Stimulated activated CD4-positive, alpha-beta T cell treated with anti-CD3 and anti-CD28 coated beads, Interleukin-4, amount 100 ng/mL, for 1 hour (primary cell): ENCODE measurements at regions not wholly inside any gene's neighbourhood (a gene's known extent, or its start where the extent isn't known, plus 50 kb on each side); places are given as distances from the start of the nearest gene placed in this dataset.

ENCODE experiments used
- DNase-seq: peaks from one replicate; pipeline ENCODE4 v3.0.0-alpha.2; 2020

DNA sequence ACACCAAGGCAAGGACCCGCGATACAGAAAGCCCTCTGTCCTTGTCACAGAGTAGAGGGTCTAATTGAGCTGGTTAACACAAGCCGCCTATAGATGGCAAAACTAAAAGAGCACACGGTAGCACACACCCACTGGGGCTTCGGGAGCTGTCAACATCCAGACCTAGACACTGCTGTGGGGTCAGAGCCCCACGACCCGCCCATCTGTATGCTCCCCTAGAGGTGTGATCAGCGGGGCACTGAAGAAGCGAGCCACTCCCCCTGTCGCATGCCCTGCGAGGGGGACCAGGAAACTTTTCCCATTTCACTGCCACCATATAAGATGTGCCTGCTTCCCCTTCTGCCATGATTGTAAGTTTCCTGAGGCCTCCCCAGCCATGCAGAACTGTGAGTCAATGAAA, 1255.8 kb upstream of the CDH8 start:
- no peak for DNase-seq

DNA sequence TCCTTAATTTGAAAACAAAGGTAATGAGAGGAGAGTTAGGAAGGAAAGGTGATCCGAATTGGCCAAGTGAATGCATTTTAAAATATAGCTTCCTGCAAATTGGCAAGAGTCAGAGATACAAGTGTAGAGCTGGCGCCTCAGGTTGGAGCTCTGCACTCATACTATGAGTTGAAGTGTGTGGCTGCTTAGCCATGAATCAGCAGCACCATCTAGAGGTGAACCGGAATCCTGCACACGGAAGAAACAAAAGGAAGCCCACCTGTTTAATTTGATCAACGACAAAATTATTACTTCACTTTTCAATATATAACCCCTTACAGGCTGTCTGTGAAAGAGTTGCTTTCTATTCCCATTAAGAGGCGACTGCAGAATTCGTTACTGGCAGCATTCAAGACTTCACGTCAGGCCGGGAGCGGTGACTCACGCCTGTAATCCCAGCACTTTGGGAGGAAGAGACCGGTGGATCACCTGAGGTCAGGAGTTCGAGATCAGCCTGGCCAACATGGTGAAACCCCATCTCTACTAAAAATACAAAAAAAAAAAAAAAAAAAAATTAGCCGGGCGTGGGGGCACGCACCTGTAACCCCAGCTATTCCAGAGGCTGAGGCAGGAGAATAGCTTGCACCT, 1253.7 kb upstream of the CDH8 start:
- DNase-seq: no peak

DNA sequence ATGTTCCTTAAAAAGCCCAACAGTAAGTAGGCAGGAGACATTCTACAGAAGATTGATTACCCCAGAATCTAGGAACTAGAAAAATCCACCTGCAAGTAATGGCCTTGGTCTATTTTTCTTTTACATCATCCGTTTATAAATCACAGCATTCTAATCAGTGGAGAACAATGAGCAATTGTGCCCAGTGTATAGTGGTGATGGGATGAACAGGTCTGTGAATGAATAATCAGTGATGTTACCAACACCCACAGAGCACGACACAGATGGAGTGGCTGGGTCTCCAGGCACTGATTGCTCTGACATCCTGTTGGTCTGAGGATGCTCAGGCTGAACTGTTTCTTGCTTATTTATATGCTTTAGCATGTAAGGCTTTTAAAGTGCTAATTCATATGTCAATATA, 1251.2 kb upstream of the CDH8 start:
- DNase-seq: no peak

DNA sequence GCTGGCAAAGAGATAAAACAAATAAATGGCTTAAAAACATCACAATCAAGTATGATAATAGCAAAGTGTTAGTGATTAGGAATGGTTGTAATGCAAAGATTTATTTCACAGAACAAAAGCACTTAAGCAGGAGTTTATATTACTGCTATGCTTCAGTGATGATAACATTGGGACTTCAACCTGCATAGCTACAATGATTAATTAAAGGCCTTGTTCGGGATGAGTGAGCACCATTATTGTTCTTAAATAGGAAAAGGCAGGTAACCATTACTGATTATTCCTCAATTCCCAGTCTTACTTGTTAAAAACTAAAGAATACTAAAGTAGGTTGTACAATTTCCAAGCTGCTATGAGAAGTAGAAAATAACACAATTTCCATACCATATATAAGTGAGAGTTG, 1247.5 kb upstream of the CDH8 start:
- no peak for DNase-seq

DNA sequence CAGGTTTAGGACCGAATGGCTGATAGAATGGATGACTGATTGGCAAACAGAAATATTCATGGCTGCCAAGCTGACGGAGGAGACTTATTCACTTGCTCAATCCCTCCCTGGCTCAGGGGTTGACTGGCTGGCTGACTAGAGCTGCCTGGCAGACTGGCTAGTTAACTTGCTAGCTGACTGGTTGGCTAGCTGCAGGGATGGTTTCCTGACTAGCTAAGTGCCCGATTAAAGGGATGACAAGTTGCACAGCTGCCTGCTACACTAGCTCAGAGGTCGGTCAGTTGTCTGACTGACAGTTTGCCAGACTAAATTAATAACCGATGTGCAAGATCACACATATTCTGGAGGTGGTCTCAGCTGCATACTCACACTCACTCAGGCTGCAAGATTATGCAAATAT, 1208.4 kb upstream of the CDH8 start:
- DNase-seq: no peak

DNA sequence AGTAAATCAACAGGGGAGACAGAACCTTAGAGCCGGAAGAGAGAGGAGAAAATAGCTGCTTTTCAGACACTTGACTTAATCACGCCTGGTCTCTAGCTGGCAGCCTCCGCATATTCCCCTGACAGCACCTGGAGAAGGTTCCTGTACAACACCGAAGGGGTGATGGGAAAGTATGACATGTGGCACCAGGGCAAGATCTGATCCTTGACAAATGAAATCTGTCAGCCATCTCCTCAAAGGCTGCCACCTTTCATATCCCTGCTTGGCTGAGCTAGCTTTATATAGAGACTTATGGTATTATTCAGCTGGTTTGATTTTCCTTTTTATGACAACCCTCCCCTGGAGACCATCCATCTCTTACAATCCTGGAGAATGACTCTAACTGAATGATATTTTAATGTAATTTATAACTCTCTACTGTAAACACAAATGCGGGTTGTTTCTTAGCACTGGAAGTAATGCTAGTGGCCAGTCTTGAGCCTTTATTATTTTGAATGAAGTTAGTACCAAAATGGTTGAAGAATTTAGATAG, 1205.3 kb upstream of the CDH8 start:
- no peak for DNase-seq

DNA sequence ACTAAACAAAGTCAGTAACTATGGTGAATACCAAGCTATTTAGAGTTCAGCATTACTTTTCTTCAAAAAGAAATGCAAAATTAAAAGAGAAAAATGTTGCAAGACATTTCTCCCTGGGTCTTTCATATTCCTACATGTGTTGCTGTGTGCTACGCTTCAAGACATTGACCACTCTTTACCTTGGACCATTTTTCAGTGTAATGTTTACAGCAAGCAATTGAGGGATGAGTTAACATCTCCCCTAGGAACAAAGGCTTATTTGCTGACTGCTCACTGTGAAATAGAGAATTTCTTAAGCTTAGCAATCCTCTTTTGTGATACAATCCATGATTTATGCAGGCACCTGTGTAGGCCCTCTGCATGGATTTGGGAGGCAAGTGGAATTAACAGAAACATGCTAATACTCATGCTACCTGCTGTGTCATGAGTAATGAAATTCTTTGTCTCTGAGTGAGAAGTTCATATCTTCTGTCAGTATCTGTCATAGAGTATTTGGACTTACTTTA, 1202.9 kb upstream of the CDH8 start:
- DNase-seq: no peak

DNA sequence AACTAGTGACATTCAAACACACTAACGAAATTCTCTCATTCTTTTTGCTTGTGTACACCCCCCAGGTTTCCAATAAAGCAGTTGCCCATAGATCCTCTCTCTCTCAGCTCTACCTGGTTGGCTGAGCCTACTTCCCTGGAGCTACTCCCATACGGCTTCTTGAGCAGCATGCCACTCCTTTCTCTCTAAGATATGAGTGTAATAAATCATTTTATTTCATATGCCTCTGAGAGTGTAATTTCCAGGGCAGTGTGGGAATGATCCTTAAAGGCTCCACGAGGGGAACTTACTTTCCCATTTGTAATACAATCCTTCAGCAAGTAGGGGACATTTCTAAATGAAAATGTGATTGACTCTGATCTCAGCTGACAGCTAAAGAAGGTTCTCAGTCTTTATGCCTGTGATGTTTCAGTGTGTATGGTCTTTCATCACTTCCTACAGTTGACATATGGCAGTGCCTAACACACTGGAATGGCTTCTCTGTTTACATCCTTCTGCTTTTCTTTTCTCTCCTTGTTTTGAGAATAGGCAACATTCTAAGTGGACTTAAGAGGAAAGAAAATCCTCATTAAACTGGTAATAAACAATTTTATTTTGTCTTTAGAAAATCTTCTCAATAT, 1194.3 kb upstream of the CDH8 start:
- DNase-seq: no peak

DNA sequence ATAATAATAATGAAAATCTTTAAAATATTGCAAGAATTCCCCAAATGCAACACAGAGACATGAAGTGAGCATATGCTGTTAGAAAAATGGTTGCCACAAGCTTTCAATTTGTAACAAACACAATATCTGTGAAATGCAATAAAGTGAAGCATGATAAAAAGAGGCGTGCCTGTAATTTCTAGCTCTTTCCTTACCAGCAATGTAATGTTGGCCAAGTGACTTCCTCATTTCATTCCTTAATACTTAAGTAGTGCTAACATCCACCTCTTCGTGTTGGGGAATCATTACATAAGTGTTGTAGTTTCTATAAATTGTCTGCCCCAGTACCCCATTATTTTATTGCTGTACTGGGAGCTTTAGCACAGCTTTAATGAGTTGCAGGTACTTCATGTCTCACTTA, 1192.0 kb upstream of the CDH8 start:
- DNase-seq: no peak

DNA sequence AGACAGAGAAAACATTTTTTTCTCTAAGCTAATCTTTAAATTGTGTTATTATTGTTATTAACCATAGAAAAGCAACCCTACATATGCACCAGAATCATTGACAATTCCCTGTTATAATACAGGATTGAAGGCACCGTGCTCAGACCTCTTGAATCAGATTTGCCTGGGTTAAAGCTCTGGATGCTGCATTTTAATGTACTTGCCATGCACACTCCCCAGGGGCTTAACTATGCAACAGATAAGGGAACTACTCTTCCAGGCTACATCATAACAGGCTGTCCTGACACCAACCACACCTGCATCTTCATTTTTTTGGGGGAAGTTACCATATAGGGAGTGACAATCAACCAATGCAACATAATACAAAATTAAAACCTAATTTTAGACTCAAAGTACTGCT, 1187.6 kb upstream of the CDH8 start:
- DNase-seq: no peak

DNA sequence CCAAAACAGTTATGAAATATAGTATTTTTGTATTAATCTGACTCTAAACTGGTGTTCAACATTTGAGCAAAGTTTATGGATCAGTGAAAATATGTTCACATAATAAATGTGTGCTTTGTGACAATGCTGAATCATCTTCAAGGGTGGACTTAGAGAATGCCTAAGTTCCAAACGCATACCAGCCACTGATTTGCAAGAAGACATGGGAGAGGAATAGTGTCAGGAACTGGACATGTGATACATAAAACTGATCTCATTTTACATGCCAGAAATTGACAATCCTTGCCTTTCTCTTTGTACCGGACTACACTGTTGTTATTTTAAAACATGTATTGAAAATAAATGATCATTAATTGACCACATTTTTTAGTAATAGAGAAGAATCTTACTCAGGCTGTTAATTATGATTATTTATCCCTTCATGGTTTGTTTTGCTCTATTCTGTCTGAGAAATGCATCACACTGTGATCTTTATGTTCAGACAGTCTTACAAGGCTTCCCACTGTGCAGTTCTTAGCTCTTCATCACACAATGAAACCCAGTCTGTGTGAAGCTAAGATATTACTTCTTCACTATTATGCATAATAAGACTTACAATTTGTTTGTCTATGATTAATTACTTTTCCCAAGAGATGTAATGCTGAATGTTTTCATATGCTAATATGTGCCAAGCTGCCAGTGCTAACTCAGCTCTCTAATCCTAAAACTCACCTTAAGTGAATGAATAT, 1180.6 kb upstream of the CDH8 start:
- DNase-seq: no peak

DNA sequence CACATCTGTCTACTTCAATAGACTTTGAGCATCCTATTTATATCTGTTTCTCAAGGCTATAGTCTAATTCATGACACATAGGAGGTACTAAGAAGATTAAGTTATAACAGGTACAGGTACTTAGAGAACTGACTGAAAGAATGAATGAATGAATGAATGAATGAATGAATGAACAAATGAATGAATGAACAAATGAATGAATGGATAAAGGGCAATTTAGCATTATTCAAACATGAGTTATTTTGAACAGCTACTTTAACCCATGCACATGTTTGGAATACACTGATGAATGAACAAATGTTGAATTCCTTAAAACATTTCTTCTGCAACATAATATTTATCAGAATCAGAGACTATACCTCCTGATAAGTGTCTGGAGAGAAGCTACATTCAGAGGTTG, 1165.6 kb upstream of the CDH8 start:
- DNase-seq: no peak

DNA sequence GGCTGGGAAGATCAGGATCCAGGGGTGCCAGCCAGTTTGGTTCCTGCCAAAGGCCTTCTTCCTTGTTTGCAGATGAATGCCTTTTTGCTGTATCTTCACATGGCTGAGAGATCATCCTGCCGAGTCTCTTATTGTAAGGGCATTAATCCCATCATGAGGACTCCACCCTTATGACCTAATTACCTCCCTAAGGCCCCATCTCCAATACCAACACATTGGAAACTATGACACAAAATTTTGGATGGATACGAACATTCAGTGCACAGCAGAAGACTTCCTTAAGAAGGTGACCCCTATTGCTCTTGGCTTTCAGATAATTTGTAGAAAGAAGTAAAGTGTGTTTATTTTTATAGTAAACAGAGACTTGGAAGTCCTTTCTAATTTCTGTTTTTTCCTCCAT, 1164.7 kb upstream of the CDH8 start:
- DNase-seq: no peak

DNA sequence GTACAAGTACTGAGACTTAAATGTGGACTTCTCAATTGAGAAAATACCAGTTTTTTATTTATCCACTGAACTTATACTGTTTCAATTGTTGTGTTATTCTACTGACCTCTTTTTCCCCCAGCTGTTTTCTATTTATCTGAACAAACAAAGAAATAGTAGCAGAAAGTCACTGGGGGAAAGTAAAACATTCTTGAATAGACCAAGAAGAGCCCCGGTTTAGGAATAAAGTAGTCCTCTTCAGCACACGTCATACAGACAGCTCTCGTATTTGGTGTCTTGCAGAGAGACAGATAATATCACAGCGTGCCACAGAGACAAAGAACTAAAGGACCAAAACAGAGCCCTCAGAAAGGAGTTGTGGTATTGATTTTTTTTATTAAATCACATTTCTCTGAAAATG, 1159.1 kb upstream of the CDH8 start:
- DNase-seq: no peak

DNA sequence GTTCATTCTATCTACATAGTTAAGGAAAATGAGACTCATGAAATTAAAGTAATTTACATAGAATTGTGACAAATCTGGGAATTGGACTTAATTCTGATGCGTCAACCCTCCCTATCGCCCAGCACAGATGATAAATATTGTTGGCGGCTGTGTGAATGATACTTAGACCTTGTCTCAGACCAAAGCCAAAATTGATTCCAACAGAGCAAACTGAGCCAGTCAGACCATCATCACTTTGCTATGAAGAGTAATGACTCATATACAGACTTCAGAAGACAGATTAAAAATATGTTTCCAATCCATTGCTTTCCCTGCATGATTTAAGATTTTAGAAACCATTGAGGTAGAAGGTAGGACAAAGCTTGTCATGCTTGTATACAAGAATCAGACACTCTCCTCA, 1156.7 kb upstream of the CDH8 start:
- no peak for DNase-seq

DNA sequence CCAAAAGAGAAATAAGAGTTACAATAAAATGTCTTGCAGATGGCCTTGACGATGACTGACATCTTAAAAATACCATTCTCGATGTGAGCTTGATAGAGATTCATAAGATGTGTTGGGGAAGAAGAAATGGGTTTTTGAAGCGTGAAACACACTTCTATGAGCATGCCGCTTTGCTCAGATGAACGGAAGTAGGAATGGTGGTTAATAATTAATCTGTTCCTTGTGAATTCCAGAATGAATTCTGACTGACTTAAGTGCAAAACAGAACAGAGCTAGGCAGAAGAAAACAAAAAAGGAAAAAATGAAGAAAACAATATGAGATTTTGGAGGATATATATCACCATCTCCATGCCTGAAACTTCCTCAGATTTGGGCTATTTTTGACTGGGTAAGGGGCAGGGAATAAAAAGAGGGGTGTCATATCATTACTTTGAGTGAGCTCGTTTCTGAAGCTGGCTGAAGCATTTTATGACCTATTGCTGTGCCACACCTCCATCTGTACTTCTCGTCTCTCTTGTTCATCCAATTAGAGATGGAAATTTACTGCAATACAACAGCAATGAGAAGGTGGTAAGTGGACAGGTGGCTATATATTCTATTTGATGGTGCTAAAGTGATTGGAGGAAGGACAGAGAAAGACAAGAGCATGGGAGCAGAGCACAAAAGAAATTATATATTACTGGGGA, 1152.0 kb upstream of the CDH8 start:
- DNase-seq: no peak

DNA sequence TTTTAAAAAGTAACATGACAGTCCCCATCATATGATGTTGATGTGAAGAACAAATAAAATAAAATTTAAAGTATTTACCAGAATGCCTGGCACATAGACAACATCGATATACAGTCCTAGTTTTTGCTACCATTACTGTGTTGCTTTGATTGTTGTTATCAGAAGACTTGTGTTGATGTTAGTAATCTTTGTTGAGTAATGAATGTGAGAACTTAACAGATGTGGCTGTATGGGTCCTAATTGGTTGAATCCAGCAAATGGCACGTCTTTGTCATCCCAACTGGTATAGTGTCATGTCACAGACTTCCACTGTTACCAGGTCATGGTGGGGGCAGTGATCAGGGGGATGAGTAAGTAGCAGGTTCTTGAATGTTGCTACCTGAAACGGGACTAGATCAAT, 1151.4 kb upstream of the CDH8 start:
- DNase-seq: no peak

DNA sequence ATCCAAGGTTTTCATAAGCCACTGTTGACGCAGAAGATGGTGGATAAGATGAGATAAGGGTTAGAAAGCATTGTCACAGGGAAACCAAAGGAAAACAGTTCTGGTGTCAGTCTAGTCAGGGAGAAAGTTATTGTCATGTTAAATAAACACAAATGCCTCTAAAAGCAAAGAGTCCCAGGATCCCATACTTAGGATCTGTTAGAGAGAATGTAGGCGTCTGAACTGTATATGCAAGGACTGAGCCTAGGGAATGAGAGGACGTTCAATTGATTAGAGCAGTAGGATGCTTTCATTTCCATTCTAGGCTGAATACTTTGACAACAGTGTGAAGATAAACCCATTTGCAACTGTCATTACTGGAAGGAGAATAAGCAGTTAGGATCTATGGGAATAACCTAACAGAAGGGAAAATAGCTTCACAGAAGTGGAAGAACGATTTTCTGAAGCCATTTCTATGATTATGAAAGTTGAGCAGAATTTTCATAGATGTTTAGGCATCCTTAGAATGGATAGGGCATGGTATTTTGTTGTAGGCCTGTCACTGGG, 1149.1 kb upstream of the CDH8 start:
- no peak for DNase-seq

DNA sequence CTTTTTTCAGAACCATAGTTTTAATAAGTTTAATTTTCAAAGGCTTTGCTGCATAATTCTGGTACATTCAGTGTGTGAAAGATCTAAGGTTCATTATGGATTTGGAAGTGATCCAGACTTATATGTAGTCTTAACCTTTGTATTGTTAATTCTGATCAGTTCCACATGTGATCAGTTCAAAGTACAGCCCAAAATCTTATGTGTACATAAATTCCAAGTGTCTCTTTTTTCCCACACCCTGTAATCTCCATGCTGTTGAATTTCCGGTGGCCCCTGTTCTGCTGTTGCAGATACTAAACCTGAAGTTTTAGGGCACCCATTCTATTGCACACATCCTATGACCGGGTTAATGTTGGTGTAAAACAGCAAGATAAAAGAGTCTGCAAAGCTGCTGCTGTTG, 1147.5 kb upstream of the CDH8 start:
- DNase-seq: no peak

DNA sequence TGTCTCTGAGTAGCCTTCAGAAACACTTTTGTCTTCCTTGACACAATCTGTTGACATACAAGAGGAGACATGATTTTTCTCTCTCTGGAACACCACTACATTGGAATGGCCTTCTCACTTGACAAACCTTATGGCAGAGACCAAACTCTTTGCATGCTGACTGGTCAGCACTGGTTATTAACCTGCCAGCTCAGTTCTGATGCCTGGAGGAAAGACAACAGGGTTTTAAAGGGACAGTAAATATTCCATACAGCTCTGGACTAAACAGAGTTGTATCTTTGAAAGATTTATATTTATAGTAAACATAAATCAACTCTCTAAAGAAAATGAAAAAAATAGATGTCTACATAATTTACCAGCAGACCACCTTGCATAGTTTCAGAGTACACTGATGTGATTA, 1139.1 kb upstream of the CDH8 start:
- DNase-seq: no peak

DNA sequence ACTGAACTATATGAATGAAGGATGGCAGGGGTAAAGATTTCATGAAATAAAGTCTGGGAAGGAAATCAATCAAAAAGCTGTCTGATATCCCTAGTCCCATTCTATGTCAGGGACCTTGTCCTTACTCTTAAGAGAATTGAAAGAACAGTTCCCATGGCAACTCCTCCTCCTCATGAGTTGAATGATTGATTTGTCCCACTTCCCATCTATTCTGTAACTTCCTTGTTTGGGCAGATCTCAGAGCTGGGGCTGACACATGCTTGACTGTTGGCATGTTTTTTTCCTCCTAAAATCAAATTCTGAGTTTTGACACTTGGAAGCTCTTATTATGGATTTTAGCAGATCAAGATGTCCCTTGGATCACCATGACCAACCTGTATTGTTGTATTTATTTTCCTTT, 1138.6 kb upstream of the CDH8 start:
- no peak for DNase-seq

DNA sequence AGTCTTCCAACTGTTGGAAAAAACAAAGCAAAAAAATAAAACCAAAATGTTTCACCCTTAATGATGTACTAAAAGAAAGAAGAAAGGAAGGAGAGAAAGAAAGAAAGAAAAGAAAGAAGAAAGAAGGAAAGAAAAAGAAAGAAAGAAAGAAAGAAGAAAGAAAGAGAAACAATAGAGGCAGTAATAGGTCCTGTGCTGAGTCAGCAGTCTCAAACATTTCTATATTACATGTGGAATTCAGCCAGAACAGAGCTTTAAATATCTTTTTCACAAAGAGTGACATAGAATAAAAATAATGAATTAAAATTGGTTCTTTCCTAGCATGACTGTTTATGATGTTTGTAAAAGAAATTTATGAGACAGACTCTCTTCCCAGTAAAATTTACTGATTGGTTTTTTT, 1135.3 kb upstream of the CDH8 start:
- no peak for DNase-seq

DNA sequence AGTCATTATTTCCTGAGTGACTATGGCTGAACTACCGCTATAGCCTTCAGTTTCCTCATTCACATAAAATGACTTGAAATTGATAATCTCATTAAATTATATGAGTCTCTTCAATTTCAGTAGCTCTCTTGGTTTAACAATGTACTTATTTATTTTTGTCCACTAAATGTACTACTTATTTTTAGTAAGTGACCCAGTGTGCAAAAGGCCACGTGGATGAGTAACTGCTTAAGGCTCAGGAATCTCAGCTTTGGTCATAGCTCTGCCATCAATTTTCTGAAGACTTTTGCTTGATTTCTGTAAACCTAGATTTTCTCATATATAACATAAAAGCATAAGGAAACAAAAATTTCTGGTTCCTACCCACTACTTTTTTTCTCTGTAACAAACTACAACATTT, 1132.9 kb upstream of the CDH8 start:
- DNase-seq: no peak
